Thymus (tissue), 11 donors: ENCODE measurements at regions not wholly inside any gene's neighbourhood (a gene's known extent, or its start where the extent isn't known, plus 50 kb on each side); places are given as distances from the start of the nearest gene placed in this dataset.
"Not testable (repeated sequence)": the region's sequence is repeated elsewhere in the genome, so short reads cannot be mapped to it uniquely, and the experiment has no call there.

ENCODE experiments used
- DNase-seq, 9 donors: peaks; one replicate each; pipeline ENCODE4 v3.0.0-alpha.2; 2013; ENCODE audit warnings: low spot score in 9 of 9, low read depth in 6 of 9, missing footprints in 1 of 9
- H3K27ac ChIP-seq, 2 donors: one replicate each; pipeline ENCODE4 v1.5.1; 2013; ENCODE audit warnings: control low read depth in 1 of 2, low read depth in 1 of 2, low read length in 1 of 2, mild to moderate bottlenecking in 1 of 2, moderate library complexity in 1 of 2
- H3K27me3 ChIP-seq, 2 donors: one replicate each; pipeline ENCODE4 v1.5.1; 2013; ENCODE audit warnings: low read length in 1 of 2; ENCODE audit not compliant: control insufficient read depth in 2 of 2, insufficient read depth in 1 of 2
- H3K36me3 ChIP-seq, 2 donors: one replicate each; pipeline ENCODE4 v1.5.1; 2013; ENCODE audit warnings: low read length in 1 of 2, mild to moderate bottlenecking in 1 of 2, moderate library complexity in 1 of 2; ENCODE audit not compliant: control insufficient read depth in 2 of 2, insufficient read depth in 2 of 2
- H3K4me1 ChIP-seq, 2 donors: one replicate each; pipeline ENCODE4 v1.5.1; 2013; ENCODE audit warnings: low read length in 2 of 2; ENCODE audit not compliant: control insufficient read depth in 2 of 2, insufficient read depth in 2 of 2
- H3K4me3 ChIP-seq, 2 donors: one replicate each; pipeline ENCODE4 v1.5.1; 2013; ENCODE audit warnings: low read length in 2 of 2, control low read depth in 1 of 2, mild to moderate bottlenecking in 1 of 2
- H3K9me3 ChIP-seq, 2 donors: one replicate each; pipeline ENCODE4 v1.5.1; 2013; ENCODE audit warnings: low read length in 1 of 2, mild to moderate bottlenecking in 1 of 2; ENCODE audit not compliant: control insufficient read depth in 2 of 2, insufficient read depth in 1 of 2
- WGBS: extraction: QIAGEN DNeasy Blood & Tissue Kit; methylation state at CpG from one replicate; pipeline ENCODE4 v1.1.7; 2013; 5-methylcytosine and 5-hydroxymethylcytosine counted together
- donor health status: healthy.

- 91% methylated on average over 15 of the region's 16 CpGs for WGBS
- DNase-seq, H3K9me3 ChIP-seq, H3K27ac ChIP-seq, H3K27me3 ChIP-seq, H3K36me3 ChIP-seq, H3K4me1 ChIP-seq, H3K4me3 ChIP-seq: not testable (repeated sequence)
These were observed 63.8 kb downstream of the NSUN5 start for GRCh38 chr7:73244782-73245311.

- H3K36me3 ChIP-seq, H3K9me3 ChIP-seq, H3K27me3 ChIP-seq, DNase-seq, H3K27ac ChIP-seq, H3K4me1 ChIP-seq: not testable (repeated sequence)
- WGBS: 0% methylated on average over 20 of the region's 72 CpGs
- peak overlapping the region in 1 of 2 donors; percentile 34 for H3K4me3 ChIP-seq
These were observed 73.5 kb downstream of the NSUN5 start for GRCh38 chr7:73234994-73235717.

- H3K27me3 ChIP-seq, H3K4me3 ChIP-seq, H3K9me3 ChIP-seq, H3K36me3 ChIP-seq, H3K4me1 ChIP-seq, H3K27ac ChIP-seq, DNase-seq: not testable (repeated sequence)
- WGBS: 92% methylated on average over 12 of the region's 15 CpGs
These were observed 82.9 kb downstream of the NSUN5 start for GRCh38 chr7:73225745-73226144.

- not testable (repeated sequence) for H3K27ac ChIP-seq, H3K27me3 ChIP-seq, H3K36me3 ChIP-seq, DNase-seq, H3K4me1 ChIP-seq, H3K9me3 ChIP-seq, H3K4me3 ChIP-seq
- WGBS: no CpG with 5 or more reads among the region's 6 CpGs
These were observed 86.9 kb downstream of the NSUN5 start for GRCh38 chr7:73221724-73222123.

- H3K27me3 ChIP-seq, H3K4me1 ChIP-seq, DNase-seq, H3K36me3 ChIP-seq, H3K4me3 ChIP-seq, H3K27ac ChIP-seq, H3K9me3 ChIP-seq: not testable (repeated sequence)
- no CpG with 5 or more reads among the region's 6 CpGs for WGBS
These were observed 87.8 kb downstream of the NSUN5 start for GRCh38 chr7:73220766-73221370.

GRCh38 chr7:73220357-73220756 is 88.3 kb downstream of the NSUN5 start:
- H3K4me3 ChIP-seq, H3K9me3 ChIP-seq, H3K4me1 ChIP-seq, DNase-seq, H3K36me3 ChIP-seq, H3K27me3 ChIP-seq, H3K27ac ChIP-seq: not testable (repeated sequence)
- WGBS: no CpG with 5 or more reads among the region's 15 CpGs

GRCh38 chr7:73218802-73219201 is 89.8 kb downstream of the NSUN5 start:
- not testable (repeated sequence) for H3K27ac ChIP-seq, H3K4me1 ChIP-seq, H3K9me3 ChIP-seq, H3K4me3 ChIP-seq, H3K27me3 ChIP-seq, H3K36me3 ChIP-seq, DNase-seq
- no CpG with 5 or more reads among the region's 2 CpGs for WGBS

- not testable (repeated sequence) for H3K9me3 ChIP-seq, H3K4me3 ChIP-seq, H3K36me3 ChIP-seq, H3K27me3 ChIP-seq, H3K4me1 ChIP-seq, DNase-seq, H3K27ac ChIP-seq
- WGBS: 92% methylated on average over 2 of the region's 10 CpGs
These were observed 92.5 kb downstream of the NSUN5 start for GRCh38 chr7:73216046-73216675.

GRCh38 chr7:73215232-73215631 is 93.4 kb downstream of the NSUN5 start:
- no CpG with 5 or more reads among the region's 7 CpGs for WGBS
- H3K9me3 ChIP-seq, DNase-seq, H3K36me3 ChIP-seq, H3K4me3 ChIP-seq, H3K27ac ChIP-seq, H3K27me3 ChIP-seq, H3K4me1 ChIP-seq: not testable (repeated sequence)
